COLO829 (cell line): ENCODE measurements at regions not wholly inside any gene's neighbourhood (a gene's known extent, or its start where the extent isn't known, plus 50 kb on each side); places are given as distances from the start of the nearest gene placed in this dataset.
"Not testable (repeated sequence)": the region's sequence is repeated elsewhere in the genome, so short reads cannot be mapped to it uniquely, and the experiment has no call there.

ENCODE experiments used
- DNase-seq: peaks from one replicate; pipeline ENCODE4 v3.0.0; 2012; ENCODE audit warnings: low spot score

GRCh38 chr2:242029422-242030225 lies 160.1 kb downstream of the RTP5 start:
- DNase-seq: no peak

DNA sequence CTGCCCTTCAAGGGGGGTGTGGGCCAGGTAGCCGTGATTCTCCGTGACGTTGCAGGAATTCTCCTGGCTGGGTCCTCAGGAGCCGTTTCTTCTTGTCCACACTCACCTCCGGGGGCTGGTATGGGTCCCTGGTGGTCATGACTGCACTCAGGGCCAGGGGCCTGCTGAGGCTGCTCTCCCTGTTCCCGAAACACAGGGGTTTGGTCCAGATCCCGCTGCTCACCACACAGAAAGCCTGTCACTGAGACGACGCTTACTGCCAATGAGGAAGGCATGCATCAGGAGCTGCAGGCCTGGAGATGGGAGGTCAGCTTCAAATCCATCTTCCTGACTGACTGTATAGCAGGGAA lies 160.7 kb downstream of the RTP5 start:
- DNase-seq: no peak

GRCh38 chr2:242030858-242031257 lies 161.3 kb downstream of the RTP5 start:
- no peak for DNase-seq

GRCh38 chr2:242031481-242032019 lies 162.0 kb downstream of the RTP5 start:
- no peak for DNase-seq

DNA sequence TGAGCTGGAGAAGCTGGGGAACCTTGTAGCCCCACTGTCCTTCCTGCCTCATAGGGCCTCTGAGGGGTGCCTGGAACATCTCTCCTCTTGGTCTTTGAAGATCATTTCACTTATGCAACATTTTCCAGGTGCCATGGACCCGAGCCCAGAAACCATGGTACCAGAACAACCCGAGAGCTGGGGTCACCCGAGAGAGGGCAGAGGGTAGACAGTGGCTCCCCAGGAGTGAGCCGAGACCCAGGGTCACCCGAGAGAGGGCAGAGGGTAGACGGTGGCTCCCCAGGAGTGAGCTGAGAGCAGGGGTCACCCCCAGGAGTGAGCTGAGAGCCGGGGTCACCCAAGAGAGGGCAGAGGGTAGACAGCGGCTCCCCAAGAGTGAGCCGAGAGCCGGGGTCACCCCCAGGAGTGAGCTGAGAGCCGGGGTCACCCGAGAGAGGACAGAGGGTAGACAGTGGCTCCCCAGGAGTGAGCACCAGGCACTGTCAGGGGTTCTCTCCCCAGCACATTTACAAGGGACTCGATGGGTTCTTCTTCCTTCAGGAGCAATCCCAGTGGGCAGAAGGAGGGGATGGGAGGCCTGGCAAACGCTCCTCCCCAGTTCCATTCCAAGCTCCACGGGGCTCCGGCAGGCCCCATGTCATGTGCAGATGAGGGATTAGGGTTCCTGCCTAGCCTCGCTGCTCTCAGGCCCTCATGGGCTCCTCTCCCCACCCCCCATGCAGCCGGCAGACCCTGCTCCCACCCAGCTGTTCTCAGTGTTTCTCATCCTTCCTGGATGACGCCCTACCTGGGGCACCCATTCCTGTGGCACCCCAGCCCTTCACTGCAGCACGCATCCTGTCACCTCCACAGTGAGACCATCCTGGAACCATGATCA lies 163.5 kb downstream of the RTP5 start:
- no peak for DNase-seq

DNA sequence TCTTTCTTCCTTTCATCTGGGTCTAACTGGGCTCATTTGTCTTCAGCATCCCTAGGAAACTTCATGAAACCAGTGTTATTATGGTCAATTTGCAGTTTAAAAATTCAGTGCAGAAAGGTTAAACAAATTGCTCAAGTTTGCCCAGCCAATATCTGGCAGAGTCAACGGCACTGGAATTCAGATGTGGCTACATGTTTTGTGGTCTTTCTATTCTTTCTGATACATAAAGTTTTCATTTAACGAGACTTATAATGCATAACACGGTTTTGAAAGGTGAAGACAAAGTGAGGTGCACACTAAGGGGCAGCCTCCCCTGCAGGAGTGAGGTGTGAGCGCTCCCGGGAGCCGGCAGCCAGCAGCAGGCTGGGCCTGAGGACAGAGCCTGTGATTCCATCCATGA lies 164.6 kb downstream of the RTP5 start:
- no peak for DNase-seq

DNA sequence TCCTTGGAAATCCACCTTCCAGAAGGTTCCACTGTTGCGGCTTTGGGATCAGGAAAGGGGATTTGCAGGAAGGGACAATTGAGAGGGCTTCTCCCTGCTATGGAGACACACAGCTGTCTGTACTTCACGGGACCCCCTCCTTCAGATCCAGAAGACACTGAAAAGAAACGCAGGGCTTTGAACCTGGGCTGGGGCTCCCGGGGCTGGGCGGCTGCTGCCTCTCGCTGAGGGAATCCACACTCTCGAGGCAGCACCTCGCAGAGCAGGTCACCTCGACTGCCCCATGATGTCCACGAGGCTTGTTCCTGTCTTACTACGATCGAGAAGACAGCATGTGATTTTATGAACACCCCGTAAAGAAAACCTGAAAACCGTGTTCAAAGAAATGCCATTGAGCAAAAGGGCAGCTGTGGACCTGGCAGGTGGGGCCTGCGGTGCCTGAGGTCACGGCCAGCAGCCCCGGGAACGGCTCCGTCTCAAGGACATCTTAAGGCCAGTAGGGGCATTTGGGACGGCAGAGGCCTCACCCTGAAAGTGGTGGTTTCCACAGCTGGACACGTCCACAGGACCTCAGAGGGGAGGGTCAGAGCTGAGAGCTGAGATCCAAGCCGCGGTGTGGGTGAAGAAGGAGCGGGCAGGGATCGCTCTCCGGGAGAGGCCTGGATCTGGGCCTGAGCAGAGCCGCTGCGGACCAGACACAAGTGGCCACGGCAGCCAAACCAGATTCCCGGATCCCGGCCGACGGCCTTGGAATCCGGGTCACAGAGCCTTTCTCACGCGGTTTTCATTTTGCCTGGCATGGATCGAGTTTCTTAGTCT lies 165.7 kb downstream of the RTP5 start:
- DNase-seq: no peak

DNA sequence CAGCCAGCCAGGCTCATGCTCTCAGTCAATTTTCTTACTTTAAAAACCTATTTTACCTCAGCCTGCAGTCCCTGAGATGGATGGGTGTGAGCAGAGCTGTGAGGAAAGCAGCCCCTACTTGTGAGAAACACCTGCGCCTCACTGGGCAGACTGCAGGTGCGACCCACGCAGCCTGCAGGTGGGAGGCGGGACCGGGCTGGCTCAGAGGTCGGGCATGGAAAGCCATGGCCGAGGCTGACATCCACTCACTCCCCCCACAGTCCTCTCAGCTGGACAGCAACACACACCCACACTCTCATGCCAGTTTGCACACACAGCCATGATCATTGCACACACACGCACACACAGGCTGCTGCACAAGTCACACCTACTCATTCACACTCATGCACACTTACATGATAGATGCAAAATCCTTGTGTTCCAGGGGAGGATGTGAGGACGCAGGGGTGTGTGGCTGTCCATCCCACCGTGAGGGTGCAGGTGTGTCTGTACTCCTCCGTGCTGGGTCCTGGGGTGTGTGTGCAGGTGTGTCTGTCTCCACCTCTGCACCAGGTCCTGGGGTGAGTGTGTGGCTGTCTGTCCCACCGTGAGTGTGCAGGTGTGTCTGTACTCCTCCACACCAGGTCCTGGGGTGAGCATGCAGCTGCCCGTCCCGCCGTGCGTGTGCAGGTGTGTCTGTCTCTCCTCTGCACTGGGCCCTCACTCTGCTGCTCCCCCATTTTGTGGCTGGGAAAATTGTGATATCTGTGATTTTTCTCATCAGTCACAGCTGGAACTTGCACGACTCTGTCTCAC lies 166.5 kb downstream of the RTP5 start:
- DNase-seq: no peak

- no peak for DNase-seq
Measured at GRCh38 chr2:242036653-242036950, 167.1 kb downstream of the RTP5 start.

DNA sequence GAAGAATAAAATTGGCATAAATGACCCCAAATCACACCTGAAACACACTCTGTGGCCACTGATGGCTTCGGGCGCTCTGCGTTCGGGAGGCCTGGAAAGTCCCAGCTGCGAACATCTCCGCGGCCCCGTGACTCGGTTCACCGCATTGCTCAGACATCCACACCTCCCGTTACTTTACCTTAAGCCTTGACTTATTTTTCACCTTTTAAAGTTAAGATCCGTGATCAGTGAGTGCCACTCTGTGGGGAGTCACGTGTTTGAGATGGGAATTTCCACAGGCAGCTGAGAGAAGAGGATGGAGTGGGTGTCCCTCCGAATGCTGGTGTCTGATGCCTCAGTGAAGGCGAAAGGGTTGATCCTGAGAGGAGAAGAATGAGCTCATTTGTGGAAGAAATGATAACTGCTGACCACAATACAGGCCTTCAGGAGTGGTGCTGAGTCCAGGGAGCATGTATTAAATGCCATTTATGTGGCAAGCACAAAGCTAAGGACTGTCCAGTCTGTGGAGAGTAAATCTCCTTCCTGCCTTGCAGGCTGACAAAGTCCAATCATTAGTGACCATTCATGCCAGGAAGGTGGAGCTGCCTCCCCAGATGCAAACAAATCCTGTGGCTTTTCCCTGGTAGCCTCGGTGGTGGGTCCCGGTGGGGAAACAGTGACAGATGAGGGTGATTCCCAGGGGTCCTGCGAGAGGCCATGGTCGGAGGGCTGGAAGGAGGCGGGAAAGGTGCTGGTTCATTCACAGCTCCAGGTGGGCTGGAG lies 168.8 kb downstream of the RTP5 start:
- DNase-seq: peak; percentile 51

DNA sequence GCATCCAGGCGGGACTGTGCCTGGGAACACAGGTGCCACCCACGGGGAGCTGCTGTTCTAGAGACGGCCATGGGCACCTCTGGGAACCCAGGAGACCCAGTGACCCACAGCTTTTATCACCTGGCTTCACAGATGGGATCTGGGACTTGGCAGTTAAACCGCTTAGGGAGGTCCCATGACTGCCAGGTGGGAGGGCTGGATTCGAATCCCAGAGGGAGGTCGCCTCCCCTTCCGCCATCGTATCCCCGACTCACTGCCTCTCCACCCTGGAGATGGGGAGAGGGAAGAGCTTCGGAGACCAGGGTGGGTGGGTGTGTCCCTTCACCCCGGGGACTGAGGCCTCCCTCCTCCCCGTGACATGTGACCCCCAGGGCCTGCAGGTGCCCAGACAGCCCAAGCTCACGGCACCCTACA lies 169.4 kb downstream of the RTP5 start:
- DNase-seq: no peak

DNA sequence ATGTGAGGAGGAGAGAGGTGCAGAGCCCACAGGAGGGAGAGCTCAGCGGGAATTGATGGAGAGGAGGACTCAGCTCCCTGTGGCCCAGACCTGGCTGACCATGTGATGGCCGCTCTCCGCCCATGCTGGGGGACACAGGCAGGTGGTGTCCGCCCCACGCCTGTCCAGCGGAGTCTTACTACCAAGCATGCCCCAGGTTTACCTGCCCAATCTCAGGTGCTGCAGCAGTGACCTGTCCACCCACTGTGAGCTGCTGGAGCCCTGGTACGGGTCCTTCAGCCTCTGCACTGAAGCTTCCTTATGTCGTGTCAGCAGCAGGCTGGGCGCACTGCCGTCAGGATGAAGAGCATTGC lies 170.8 kb downstream of the RTP5 start:
- no peak for DNase-seq

DNA sequence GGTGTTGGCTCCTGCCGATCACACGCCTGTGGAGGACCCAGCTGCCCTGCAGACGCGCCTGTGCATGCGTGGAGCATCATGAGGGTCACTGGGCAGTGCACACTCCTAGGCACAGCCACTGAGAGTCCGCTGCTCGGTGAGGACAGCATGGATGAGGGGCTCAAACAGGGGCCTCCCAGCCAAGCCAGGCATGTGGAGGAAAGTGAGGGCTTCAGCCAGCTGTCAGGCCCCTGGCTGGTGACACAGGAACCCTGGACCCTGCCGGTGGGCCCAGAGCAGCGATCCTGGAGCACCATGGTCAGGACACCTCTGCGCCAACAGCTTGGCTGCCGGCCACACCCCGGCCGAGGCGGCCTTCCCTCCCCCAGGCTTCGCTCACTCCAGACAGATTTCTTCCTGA lies 171.2 kb downstream of the RTP5 start:
- no peak for DNase-seq

GRCh38 chr2:242041816-242042215 lies 172.3 kb downstream of the RTP5 start:
- DNase-seq: no peak

DNA sequence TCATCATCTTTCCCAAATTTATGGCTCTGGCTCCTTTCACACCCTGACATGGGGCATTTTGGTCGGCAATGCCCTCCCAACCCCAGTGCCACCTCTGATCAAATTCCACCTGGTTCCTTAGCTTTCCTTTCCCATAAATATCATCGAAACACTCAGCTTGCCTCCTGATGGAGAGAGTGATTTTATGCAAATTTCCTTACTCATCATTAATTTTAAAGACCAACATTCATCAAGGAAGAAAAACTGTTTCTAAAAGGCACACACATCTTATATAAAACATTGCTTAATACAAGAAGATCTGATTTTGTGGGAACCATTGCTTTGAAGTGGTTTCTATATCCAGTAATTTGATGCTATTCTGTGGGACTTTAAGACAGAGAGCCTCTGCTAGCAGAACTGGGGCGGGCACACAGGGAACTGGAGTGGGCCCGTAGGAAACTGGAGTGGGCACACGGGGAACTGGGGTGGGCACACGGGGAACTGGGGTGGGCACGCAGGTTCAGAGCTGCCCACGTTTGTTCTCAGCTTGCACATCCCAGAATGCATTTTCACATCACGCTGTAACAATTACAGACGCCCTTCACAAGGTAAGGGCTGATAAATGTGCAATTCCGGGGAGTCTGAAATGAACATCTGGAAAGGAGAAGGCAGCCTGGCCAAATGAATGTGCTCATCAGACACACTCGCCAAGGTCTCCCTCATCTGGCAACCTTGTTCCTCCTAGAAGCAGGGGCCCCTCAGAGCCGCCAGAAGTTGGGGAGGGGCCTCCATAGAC lies 174.2 kb downstream of the RTP5 start:
- DNase-seq: no peak

GRCh38 chr2:242044313-242044590 lies 174.7 kb downstream of the RTP5 start:
- DNase-seq: no peak

GRCh38 chr2:242045596-242046144 lies 176.1 kb downstream of the RTP5 start:
- not testable (repeated sequence) for DNase-seq

- DNase-seq: no peak
Measured at GRCh38 chr2:242046206-242046826, 176.8 kb downstream of the RTP5 start.

GRCh38 chr2:242047963-242048362 lies 178.4 kb downstream of the RTP5 start:
- no peak for DNase-seq

- DNase-seq: no peak
Measured at GRCh38 chr2:242048479-242048878, 178.9 kb downstream of the RTP5 start.
